GM12864 (cell line): ENCODE measurements at regions not wholly inside any gene's neighbourhood (a gene's known extent, or its start where the extent isn't known, plus 50 kb on each side); places are given as distances from the start of the nearest gene placed in this dataset.

Experiments
- DNase-seq: peaks from one replicate; pipeline ENCODE4 v3.0.0-alpha.2; 2011; ENCODE audit warnings: low read depth
- H3K4me3 ChIP-seq: 2 replicates; pipeline ENCODE4 v1.5.1; 2011; ENCODE audit warnings: mild to moderate bottlenecking, low read depth, low read length, control low read depth
- TF ChIP-seq, protein P1 (sequence below): IDR thresholded peaks from 2 replicates; pipeline ENCODE4 v1.5.1; 2011; ENCODE audit warnings: low read depth, mild to moderate bottlenecking, moderate library complexity, low read length, control low read depth, inconsistent platforms; ENCODE audit errors: missing control alignments

GRCh38 chr12:4054630-4055029, 181.4 kb upstream of the PARP11 start:
- H3K4me3 ChIP-seq = no peak overlapping the region
- TF ChIP-seq, protein P1, sequence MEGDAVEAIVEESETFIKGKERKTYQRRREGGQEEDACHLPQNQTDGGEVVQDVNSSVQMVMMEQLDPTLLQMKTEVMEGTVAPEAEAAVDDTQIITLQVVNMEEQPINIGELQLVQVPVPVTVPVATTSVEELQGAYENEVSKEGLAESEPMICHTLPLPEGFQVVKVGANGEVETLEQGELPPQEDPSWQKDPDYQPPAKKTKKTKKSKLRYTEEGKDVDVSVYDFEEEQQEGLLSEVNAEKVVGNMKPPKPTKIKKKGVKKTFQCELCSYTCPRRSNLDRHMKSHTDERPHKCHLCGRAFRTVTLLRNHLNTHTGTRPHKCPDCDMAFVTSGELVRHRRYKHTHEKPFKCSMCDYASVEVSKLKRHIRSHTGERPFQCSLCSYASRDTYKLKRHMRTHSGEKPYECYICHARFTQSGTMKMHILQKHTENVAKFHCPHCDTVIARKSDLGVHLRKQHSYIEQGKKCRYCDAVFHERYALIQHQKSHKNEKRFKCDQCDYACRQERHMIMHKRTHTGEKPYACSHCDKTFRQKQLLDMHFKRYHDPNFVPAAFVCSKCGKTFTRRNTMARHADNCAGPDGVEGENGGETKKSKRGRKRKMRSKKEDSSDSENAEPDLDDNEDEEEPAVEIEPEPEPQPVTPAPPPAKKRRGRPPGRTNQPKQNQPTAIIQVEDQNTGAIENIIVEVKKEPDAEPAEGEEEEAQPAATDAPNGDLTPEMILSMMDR = no peak
- DNase-seq = no peak

DNA sequence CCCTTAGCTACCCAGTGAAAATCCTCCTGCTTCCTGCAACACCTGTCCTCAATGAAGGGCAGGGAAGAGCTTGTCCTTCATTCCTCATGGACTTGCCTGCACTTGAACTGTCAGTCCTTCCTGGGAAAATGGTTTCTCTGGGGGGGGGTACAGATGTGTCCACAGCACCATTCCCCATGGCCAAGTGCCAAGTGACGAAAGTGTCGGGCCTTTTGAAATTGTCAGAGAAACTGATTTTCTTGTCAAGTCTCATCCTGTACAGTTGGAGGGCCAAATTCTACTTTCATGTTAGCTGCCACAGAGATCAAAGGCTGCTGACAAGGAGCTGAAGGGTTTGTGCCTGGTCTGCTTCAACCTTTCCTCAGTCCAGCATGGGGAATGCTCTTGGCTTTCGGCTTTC, 179.5 kb upstream of the PARP11 start:
- no peak overlapping the region for H3K4me3 ChIP-seq
- TF ChIP-seq, protein P1 = no peak
- no peak for DNase-seq

- no peak for DNase-seq
- H3K4me3 ChIP-seq = no peak overlapping the region
- TF ChIP-seq, protein P1 = no peak
Observed at GRCh38 chr12:4051596-4051995, 178.4 kb upstream of the PARP11 start.

DNA sequence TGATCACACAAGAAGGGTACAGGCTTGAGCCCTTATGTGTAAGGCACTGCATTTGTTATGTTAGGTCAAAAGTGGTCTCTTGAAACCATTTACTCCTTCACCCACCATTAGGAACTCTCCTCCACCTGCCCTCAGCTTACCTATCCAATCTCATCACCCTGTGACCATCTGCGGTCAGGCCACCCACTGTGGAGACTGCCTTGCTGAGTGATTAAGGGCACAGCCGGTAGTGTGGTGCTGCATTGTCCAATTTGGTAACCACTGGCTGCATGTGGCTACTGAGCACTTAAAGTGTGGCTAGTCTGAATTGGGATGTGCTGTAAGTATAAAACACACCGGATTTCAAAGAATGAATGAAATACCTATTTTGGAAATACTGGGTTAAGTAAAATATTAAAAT, 177.1 kb upstream of the PARP11 start:
- DNase-seq = no peak
- TF ChIP-seq, protein P1 = no peak
- H3K4me3 ChIP-seq = no peak overlapping the region

- DNase-seq = no peak
- no peak overlapping the region for H3K4me3 ChIP-seq
- TF ChIP-seq, protein P1 = no peak
Observed at GRCh38 chr12:4049298-4050080, 176.3 kb upstream of the PARP11 start.

GRCh38 chr12:4047421-4047820, 174.2 kb upstream of the PARP11 start:
- no peak overlapping the region for H3K4me3 ChIP-seq
- TF ChIP-seq, protein P1 = no peak
- DNase-seq = no peak

DNA sequence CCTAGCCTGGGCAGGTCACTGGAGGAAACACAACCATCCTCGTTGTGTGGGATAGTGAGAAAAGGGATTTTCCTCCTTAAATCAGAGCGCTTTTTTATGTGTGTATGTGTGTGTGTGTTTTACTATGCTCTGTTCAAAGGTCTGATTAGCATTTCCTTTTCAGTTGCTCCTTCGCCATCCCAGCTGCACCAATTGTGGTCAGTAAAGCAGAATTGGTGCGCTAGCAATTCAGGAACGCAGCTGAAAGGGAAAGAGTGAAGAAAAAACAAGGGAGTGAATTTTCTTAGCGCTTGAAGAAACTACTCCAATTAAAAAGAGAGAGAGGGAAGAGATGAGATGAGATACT, 173.3 kb upstream of the PARP11 start:
- H3K4me3 ChIP-seq = no peak overlapping the region
- TF ChIP-seq, protein P1 = no peak
- DNase-seq = no peak
